ENCODE measurements at regions not wholly inside any gene's neighbourhood (a gene's known extent, or its start where the extent isn't known, plus 50 kb on each side); places are given as distances from the start of the nearest gene placed in this dataset.

GRCh38 chr2:4873364-4873763, 818.8 kb upstream of the SOX11 start:
- no peak overlapping the region for H3K27ac Mint-ChIP-seq (ENCODE audit: unreplicated experiment)
- H3K9me3 Mint-ChIP-seq (ENCODE audit: unreplicated experiment) = no peaks in the 10 kb centered on the region
- TF ChIP-seq CTCF (IDR thresholded peaks at IDR 0.05) = no peak
- H3K4me3 Mint-ChIP-seq (ENCODE audit: unreplicated experiment) = no peak overlapping the region
- no peak for DNase-seq (ENCODE audit: extremely low spot score, unreplicated experiment)
- H3K4me1 Mint-ChIP-seq (ENCODE audit: unreplicated experiment) = no peaks in the 10 kb centered on the region
- H3K27me3 Mint-ChIP-seq (ENCODE audit: unreplicated experiment) = no peaks in the 10 kb centered on the region
- no peaks in the 10 kb centered on the region for H3K36me3 Mint-ChIP-seq (ENCODE audit: unreplicated experiment)

GRCh38 chr2:4873876-4874593, 818.1 kb upstream of the SOX11 start:
- Mint-ChIP-seq H3K27ac (ENCODE audit: unreplicated experiment) (no peak overlapping the region), H3K27me3 (ENCODE audit: unreplicated experiment) (no peaks in the 10 kb centered on the region), H3K4me3 (ENCODE audit: unreplicated experiment) (no peak overlapping the region), H3K36me3 (ENCODE audit: unreplicated experiment) (no peaks in the 10 kb centered on the region), H3K9me3 (ENCODE audit: unreplicated experiment) (no peaks in the 10 kb centered on the region), H3K4me1 (ENCODE audit: unreplicated experiment) (no peaks in the 10 kb centered on the region)
- no peak for DNase-seq (ENCODE audit: extremely low spot score, unreplicated experiment)
- TF ChIP-seq CTCF (IDR thresholded peaks at IDR 0.05) = no peak

GRCh38 chr2:4882421-4882820, 809.8 kb upstream of the SOX11 start:
- Mint-ChIP-seq H3K4me3 (ENCODE audit: unreplicated experiment) (no peak overlapping the region), H3K27me3 (ENCODE audit: unreplicated experiment) (peaks cover 2% of the 10 kb centered on the region), H3K4me1 (ENCODE audit: unreplicated experiment) (peaks cover 2% of the 10 kb centered on the region), H3K9me3 (ENCODE audit: unreplicated experiment) (peaks cover 13% of the 10 kb centered on the region), H3K27ac (ENCODE audit: unreplicated experiment) (no peak overlapping the region), H3K36me3 (ENCODE audit: unreplicated experiment) (no peaks in the 10 kb centered on the region)
- no peak for TF ChIP-seq CTCF (IDR thresholded peaks at IDR 0.05)
- DNase-seq (ENCODE audit: extremely low spot score, unreplicated experiment) = no peak

GRCh38 chr2:4882941-4883340, 809.2 kb upstream of the SOX11 start:
- TF ChIP-seq CTCF (IDR thresholded peaks at IDR 0.05) = no peak
- Mint-ChIP-seq H3K4me1 (ENCODE audit: unreplicated experiment) (peaks cover 2% of the 10 kb centered on the region), H3K36me3 (ENCODE audit: unreplicated experiment) (no peaks in the 10 kb centered on the region), H3K27me3 (ENCODE audit: unreplicated experiment) (peaks cover 2% of the 10 kb centered on the region), H3K9me3 (ENCODE audit: unreplicated experiment) (peaks cover 13% of the 10 kb centered on the region), H3K27ac (ENCODE audit: unreplicated experiment) (no peak overlapping the region), H3K4me3 (ENCODE audit: unreplicated experiment) (no peak overlapping the region)
- no peak for DNase-seq (ENCODE audit: extremely low spot score, unreplicated experiment)

GRCh38 chr2:4883375-4883774, 808.8 kb upstream of the SOX11 start:
- no peak for DNase-seq (ENCODE audit: extremely low spot score, unreplicated experiment)
- no peak for TF ChIP-seq CTCF (IDR thresholded peaks at IDR 0.05)

More at GRCh38 chr2:4883375-4883774, 808.8 kb upstream of the SOX11 start:
- Mint-ChIP-seq H3K4me3 (ENCODE audit: unreplicated experiment) (no peak overlapping the region), H3K27me3 (ENCODE audit: unreplicated experiment) (peaks cover 2% of the 10 kb centered on the region), H3K4me1 (ENCODE audit: unreplicated experiment) (peaks cover 2% of the 10 kb centered on the region), H3K9me3 (ENCODE audit: unreplicated experiment) (peaks cover 13% of the 10 kb centered on the region), H3K36me3 (ENCODE audit: unreplicated experiment) (no peaks in the 10 kb centered on the region), H3K27ac (ENCODE audit: unreplicated experiment) (no peak overlapping the region)

Measured in osteocyte (in vitro differentiated cells).